ENCODE measurements at regions not wholly inside any gene's neighbourhood (a gene's known extent, or its start where the extent isn't known, plus 50 kb on each side); places are given as distances from the start of the nearest gene placed in this dataset.

DNA sequence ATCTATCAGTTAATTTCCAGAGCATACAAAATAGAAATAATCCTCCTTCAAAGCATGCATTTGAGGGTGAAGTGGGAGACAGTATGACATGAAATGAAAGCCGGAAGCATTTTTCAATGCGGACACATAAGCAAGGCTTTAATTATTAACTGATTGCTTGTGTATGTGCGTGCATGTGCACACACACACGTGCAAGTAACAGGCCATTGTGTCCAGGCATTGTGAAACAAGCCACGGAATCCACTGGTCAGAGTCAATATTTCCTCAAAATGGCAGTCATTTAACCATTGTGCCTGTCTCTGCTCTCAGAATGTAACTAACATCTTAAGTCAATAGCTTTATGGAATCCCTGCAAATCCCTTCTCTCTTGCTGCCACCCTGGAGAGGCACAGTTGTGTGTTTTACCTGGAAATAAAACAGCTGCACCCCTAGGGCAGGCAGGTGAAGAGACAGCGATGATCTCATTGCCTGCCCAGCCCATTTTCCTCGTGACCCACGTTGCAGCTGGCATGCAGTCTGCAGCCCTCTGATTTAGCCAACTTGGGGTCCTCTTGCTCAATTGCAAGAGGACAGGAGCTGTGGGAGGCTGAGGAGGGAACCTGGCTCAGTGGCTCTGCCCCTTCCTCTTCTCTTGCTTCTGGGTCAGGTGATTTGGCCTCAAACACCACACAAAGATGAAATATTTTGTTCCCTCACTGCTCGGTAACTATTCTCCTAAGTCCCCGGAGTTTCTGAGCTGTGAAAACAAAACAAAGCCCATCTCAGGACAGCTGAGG, 500.9 kb upstream of the ZMIZ1 start:
- no peak for TF ChIP-seq CTCF (conservative IDR thresholded peaks at IDR 0.05; ENCODE audit: low read length)
- TF ChIP-seq EZH2phosphoT487 (IDR thresholded peaks at IDR 0.05; ENCODE audit: borderline replicate concordance, low read depth, low read length), result no peak

Data from OCI-LY7 (cell line).